ENCODE measurements at regions not wholly inside any gene's neighbourhood (a gene's known extent, or its start where the extent isn't known, plus 50 kb on each side); places are given as distances from the start of the nearest gene placed in this dataset.

DNA sequence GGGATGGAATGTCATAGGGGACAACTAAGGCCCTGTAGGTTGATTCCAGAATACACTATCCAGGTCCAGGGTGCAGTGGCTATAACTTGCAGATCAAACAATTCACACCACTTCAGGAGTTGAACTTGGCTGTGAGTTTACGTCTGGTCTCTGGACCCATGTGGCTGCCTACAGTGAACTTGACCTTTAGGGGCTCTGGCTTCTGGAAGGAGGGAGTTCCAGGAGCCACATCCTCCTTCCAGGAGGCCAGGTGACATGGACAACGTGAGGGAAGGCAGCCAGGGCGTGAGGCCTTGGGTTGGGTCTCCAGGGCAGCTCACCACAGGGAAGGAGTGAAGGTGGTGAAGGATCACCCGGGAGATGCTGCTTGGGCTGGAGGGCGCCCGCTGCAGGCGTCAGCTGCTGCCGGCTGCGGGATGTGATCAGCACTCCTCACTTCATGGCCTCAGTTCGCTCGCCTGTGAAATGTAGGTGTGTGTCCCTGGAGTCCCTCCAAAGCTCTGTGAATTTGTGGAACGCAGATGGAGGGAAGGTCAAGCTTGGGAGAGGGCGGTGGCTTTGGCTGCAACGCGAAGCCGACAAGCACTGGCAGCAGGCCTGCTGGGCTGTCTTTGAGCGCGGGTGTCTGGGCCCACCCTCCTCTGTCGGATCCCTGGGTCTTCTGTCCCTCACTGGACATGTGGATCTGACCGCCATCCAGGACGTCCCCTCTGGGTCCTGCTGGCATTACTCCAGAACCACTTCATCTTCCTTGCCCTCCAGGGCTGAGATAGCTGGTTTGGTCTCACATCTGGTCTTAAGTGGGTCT, 146.5 kb downstream of the GLI2 start:
- no peak for DNase-seq (ENCODE audit: low read depth)

DNA sequence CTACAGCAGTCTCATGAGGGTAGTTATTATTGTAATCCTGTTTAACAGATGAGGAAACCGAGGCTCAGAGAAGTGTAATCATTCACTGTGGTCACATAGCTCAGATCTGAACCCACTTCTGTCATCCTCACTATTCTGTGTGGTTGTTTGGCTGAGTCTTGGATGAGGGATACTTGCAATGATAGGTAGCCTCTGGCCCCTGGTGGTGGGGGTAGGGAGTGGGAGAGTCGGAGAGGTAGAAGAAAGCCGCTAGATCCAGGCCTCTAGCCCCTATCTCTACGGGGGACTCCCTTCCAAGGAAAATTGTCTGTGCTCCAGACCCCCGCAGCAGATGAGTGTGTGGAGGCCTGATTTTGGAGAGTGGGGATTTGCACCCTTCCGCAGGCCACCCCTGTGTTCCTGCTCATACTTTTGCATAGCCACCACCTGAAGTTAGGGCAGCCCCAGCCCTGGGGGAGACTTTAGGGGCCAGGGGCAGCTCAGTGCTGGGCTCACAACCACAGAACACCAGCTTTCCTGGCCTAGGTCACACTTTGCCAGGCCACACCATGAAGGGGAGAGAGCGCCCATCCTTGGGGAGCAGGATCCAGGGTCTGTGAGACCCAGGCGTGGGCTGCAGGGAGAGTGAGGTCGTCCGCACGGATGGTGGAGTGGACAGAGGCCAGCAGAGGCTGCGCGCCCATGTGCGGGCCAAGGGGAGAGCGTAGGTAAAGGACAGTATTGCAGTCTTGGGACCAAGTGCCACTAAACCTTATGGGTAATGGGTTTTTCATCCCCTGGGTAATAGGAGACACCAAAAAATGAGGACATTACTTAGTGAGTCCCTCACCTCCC, 148.2 kb downstream of the GLI2 start:
- DNase-seq (ENCODE audit: low read depth): no peak

DNA sequence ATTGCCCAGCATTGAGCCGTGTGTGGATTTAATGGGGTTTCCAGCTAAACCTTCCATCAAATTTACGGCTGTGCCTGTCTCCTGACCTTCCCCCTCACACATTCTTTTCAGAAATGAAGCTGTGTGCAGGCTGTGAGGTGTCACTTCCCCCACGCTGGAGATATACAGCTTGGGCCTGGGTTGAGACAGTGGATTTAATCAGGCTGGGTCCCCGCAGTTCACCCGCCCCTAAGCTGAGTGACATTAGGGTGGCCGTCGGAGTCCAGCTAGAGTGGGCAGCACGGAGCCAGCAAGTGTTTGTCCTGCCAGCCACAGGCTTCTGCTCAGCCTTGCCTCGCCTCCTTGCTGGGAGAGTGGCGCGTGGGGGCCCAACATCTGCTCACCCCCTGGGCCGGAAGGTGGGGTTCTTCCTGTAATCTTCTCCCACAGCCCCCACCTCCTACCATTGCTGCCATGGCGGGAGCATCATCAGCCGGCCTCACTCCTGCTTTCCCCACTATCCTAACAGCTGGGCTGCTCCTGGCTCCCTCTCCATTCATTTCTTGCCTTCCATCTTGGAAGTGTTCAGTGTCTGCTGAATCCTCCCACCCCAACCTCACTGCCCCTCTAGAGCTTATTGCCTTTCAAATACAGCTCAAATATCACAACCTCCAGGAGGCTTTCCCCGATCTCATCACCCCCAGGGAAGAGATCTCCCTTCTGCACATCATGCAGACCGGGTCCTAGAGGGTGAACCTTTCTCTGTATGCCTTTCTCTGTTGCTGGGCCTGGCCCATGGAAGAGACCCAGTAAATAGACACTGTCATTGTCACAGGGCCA, 149.0 kb downstream of the GLI2 start:
- no peak for DNase-seq (ENCODE audit: low read depth)

DNA sequence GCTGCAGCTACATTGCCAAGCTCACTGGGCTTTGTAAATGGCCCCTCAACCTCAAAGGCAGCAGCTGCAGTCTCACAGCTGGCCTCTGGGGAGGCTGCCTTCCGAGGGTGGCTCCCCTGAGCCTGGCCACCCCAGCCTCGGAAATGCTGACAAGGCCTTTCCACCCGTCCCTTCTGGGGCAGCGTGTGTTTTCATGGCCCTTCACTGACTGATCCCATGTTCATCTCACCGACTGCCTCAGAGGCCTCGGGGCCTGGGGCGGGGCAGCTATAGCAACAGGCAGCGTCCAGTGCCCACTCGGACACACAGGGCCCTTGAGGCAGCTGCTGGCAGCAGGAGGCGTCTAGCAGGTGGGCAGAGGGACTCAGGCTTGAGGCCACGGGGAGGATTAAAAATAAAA, 149.7 kb downstream of the GLI2 start:
- no peak for DNase-seq (ENCODE audit: low read depth)

DNA sequence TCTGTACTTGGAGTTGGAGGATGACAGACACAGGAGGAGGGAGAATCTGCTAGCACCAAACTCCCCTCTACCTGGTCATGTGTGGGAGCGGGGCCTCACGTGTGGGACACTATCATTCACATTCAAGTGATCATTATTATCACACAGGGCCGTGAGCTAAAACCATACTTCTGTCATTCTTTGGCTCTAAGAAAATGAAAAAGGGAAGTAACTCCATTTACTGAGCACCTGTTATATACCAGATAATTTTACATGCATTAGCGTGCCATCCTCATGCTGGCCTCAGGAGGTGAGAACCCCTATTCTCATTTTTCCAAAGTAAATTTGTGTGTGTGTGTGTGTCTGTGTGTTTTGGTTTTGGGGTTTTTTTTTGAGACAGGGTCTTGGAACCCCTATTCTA, 150.1 kb downstream of the GLI2 start:
- DNase-seq (ENCODE audit: low read depth): no peak

DNA sequence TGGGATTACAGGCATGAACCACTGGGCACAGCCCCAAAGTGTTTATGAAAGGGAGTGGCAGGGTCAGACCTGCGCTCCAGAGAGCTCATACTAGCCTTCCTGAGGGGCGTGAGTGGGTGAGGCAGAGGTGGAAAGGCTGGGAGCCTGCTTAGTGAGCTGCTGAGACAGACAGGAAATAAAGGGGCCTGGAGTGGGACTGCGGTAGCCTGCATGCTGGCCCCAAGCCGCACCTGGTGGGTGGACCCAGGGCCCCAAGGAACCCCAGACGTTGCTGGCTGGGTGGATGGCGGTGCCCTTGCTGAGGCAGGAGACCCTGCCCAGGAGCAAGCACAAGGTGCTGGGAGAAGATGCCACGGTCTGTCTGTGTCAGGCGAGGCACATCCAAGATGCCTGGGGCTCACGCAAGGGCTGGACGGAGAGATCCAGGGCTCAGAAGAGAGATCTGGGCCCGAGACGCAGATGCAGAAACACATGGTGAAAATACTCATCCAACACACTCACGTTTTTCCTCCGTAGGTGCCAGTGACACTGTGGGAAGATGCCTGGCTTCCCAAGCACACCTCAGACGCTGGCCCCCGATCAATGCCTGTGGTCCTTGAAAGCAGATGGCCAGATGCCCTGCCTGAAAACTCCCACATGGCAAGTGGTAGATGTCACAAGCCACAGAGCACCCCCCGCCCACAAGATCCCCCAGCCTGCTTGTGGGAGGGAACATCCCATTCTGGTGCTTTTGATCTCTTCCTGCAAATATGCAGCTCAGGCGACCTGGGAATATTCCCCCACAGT, 151.1 kb downstream of the GLI2 start:
- no peak for DNase-seq (ENCODE audit: low read depth)

DNA sequence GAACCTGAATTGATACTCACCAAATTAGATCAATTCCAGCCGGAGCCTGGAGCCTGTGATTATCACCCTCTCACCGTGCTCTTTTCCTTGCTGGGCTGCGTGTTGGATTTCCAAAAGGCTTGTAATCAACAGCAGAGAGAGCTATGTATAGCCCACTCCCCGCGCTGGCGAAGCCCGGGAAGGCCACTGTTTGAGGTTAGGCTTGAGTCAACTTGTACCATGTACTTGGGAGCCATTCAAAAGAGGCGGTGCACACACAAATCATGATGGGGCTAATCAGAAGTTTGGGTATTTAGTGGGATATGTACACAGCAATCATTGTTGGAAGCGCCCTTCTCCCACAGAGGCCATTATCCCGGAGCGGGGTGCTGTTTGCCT, 151.6 kb downstream of the GLI2 start:
- DNase-seq (ENCODE audit: low read depth): no peak

DNA sequence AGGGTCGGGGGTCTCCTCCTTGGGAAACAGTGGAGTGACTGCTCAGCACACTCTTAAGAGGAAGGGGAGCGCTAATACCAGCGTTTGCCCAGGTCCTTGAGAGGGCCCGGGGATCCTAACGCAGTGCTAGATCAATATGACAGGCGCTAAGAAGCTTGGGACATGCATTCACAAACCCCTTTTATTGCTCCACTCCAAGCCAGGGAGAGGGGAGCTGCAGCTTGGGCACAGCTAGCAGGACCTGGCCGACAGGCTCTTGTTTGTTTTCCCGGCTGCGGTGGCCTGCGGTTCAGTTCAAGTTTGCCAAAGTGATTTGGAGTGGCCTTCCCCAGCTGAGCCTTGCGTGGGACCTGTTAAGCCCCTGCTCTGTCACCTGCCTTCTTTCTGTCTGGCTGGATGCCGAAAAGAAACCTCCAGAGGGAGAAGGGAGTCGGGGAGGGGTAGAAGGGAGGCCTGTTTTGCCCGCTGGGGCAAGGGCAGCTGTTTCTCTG, 152.1 kb downstream of the GLI2 start:
- no peak for DNase-seq (ENCODE audit: low read depth)

DNA sequence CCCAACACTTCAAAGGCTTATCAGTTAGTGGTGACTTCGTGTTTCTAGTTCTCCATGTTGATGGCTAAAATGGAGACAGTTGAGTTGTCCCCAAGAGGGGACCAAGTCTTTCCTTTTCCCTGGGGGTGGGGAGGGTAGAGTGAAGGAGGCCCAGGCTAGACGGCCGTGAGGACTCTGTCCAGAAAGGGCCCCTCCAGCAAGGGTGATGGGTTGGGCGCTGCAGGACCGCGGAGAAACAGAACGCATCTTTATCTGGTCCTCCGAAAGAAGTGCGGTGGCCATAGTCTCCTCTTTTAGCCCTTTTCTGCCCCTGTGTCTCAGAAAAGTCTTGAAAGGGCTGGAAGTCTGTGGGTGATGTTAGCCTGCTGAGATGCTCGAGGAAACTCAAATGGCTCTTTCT, 153.2 kb downstream of the GLI2 start:
- no peak for DNase-seq (ENCODE audit: low read depth)

DNA sequence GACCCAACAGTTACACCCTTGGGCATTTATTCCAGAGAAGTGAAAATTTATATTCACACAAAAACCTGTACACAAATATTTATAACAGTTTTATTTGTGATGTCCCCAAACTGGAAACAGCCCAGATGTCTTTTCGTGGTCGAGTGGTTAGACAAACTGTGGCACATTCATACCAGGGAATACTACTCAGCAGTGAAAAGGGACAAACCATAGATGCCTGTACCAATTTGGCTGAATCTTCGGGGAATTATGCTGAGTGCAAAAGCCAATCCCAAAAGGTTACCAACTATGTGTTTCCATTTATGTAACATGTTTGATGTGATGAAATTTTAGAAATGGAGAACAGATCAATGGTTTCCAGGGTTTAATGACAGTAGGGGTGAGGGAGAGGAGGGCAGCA, 154.3 kb downstream of the GLI2 start:
- DNase-seq (ENCODE audit: low read depth): no peak

DNA sequence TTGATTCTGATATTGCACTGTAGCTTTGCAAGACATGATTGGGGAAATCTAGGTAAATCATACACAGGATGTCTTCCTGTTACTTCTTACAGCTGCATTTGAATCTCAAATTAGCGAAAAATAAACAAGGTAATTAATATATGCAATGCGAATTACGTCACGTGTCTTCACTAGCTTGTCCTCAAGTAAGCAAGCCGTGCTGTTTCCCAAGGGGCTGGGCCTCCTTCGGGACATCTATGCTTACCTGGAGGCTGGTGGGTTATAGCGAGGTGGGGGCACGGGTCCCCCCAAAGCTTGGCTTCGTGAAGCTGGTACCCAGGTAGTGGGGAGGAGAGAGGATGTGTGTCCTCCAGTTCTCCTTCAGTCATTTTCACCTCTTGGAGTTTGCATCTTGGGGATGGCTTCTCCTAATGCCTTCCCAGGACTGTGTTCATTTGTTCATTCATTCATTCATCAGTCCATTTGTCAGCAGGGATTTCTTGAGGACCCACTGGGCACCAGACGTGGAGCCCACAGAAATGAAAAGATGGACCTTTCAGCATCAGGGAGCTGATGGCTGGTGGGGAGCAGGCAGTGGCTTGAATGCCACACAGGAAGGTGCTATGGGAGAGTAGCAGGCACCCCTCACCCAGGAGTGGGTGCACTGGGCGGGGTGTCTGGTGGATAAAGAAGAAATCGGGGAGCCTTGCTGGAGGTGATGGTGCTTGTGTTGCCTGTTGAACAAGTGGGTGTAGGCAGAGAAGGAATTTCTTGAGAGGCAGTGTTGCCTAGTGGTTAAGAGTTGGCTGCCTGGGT, 155.1 kb downstream of the GLI2 start:
- no peak for DNase-seq (ENCODE audit: low read depth)

DNA sequence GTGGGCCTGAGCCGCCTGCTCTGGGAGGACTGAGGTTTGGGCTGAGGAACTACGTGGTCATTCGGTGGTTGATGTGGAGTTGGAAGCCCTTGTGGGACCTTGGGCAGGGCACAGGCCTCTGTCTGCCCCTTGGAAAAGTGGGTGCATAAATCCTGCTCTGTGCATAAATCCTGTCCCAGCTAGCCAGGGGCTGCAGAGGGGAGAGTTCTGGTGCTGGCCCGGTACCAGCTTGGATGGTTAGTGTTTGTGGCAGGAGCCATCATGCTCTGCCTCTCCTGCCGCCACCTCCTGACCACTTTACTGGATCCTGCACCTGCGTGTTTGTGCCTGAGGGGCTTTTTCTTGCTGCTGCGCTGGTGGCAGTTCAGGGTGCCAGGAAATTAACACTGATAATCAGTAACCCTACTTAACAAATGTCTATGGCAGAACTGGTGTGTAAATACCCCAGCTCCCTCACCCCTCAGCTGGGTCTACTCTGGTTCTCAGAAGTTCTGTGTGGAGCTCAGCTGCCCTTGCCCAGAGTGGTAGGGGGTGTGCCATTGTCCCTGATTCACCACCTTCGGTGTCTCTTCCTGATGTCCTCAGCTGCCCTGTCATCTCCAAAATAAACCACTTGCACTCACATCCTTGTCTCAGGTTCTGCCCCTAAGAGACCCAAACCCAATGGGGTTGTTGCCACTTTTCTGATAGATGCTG, 156.8 kb downstream of the GLI2 start:
- no peak for DNase-seq (ENCODE audit: low read depth)

DNA sequence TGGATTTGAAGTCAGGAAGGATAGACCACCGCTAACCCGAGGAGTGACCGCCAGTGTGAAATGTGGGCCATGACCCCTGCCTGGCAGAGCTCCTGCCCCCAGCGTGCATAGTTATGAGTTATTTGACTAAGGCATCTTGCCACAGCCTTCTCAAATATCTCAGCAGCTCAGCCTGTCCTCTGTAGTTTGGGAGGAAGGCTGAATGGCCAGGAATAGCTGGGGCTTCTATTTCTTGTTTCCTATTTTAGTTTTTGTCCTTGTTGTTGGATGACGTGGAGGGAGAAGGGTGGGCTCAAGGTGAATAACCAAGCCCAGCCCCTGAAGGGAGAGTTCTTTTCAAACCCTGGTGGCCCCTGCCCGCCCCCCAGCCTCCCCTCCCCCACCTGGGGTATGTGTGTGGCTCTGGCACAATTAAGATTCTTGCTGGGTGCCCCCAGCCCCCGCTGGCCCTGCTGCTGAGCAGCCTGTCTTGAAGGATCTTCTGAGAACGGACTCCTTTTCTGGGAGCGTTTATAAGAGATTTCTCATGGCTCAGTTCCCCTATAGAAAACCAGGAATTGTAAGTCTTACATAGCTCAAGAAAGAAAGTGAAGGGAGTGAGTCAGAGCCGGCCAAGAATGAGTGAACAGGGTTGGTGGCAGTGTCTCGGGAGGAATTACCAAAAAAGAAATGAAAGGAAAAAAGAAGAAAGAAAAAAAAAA, 157.4 kb downstream of the GLI2 start:
- no peak for DNase-seq (ENCODE audit: low read depth)

DNA sequence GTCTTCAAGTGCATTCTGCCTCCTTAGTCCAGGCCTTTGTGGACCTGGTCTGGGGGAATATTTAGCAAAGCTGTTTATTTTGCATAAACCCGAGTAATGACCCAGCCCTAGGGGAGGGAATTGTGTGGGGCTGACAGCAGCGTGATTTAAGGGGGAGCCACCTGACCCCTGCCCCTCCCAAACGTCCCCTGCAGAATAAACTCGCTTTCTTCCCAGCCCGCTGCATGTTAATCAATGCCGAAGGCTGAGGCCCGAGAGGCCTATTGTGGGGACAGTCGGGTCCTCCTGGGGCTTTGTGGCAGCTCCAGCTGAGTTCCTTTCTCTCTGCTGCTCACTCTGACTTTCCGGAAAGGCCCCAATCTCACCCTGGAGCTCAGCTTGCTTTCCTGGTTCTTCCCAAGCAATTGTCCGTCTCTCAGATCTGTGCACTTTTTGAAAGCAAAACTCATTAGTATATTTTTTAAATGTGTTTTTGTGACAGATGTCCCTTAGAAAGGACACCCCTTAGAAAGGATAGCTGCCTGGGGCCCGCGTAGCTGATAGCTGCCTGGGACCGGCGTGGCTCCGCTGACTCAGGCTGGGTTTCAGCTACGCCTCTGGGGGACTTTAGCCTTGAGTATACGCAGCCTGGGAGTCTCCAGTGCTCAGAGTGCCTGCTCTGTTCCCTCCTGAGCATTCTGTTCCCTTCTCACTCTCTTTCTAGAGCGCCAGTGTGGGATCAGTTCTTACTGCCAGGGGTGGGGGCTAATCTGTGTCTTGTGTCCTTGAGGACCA, 158.3 kb downstream of the GLI2 start:
- DNase-seq (ENCODE audit: low read depth): no peak

DNA sequence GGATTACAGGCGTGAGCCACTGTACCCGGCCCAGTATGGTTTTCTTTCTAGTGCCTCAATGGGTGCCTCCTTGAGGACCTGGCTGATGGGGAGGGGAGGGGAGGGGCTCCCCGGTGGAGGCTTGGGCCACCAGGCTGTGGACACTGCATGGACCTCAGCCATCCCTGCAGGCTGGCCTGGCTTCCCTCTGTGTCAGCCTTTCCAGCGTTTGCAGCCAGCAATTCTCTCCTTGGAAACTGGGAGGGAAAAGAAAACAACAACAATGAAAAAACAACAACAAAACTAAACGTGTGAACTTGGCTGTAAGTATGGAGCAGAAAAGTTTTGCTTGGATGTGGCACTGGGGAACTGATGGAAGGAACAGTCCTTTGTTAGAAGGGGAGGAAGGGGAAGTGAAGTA, 159.3 kb downstream of the GLI2 start:
- no peak for DNase-seq (ENCODE audit: low read depth)

DNA sequence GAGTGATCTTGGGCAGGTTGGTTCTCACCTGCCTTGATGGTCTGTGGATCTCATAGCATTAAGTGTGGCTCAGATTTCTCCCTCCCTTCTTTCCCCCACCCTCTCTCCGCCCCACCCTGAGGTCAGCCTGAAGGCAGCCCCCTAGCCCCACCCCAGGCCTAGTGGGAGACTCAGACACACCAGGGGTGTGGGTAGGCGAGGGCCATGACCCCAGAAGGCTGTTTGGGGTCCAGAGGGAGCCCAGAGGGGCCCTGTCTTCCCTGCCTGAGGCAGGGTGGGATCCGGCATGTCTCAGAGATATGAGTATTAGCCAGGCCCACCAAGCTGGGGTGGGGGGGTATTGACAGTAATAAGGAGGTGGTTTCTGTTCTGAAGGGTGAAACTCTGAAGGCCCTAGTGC, 160.5 kb downstream of the GLI2 start:
- DNase-seq (ENCODE audit: low read depth): no peak

DNA sequence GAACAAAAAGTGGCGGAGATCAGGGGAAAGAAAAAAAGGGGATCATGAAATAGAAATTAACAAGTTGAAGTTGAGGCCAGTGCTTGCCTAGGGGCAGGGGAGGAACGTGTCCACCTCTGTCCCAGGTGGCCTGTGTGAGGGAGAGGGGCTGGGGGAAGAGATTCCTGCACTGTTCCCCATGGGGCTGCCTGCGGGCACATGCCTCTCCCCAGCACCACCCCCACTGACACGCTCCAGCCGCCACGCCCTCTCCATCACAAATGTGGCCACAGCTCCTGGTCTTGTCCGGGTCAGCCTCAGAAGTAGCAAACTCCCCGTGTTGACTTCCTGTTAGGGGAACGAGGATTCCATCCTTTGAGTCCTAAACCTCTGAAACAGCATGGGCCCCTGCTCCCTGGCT, 161.2 kb downstream of the GLI2 start:
- no peak for DNase-seq (ENCODE audit: low read depth)

DNA sequence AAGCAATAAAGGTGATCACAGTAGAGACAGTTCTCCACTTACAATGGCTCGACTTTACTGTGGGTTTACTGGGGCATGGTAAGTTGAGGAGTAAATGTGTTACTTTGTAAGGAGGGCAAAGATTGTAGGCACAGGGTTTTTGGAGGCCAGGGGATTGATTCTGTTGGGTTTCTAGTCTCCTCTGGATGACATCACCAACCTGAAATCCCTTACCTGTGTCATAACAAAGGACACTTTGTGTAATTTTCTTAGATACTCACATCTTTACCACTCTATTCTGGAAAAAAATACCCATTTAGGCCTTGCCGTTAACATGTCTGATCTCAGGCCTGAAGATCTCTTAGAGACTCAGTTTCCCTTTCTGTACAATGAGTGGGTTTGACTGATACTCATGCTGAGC, 161.7 kb downstream of the GLI2 start:
- DNase-seq (ENCODE audit: low read depth): no peak

DNA sequence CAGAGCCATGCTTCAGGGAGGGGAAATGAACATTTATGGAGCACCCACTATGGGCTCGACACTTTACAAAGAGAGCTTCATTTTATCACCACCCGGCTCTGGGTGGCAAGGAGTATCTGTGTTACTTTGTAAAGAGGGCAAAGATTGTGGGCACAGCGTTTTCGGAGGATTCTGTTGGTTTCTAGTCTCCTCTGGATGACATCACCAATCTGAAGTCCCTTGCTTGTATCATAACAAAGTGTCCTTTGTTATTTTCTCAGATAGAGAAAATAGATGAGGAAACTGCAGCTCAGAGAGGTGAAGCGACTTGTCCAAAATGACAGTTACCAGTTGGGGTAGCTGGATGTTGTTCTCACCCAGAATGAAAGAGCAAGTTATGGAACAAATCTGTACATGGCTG, 162.8 kb downstream of the GLI2 start:
- no peak for DNase-seq (ENCODE audit: low read depth)
